Right hindlimb (tissue), 1 donor: ENCODE measurements at regions not wholly inside any gene's neighbourhood (a gene's known extent, or its start where the extent isn't known, plus 50 kb on each side); places are given as distances from the start of the nearest gene placed in this dataset.
A peak's percentile ranks its signal among the peaks of the same experiment; 100 is the strongest.

Experiments used
- DNase-seq: peaks from one replicate; pipeline ENCODE4 v3.0.0-alpha.2; 2018

DNA sequence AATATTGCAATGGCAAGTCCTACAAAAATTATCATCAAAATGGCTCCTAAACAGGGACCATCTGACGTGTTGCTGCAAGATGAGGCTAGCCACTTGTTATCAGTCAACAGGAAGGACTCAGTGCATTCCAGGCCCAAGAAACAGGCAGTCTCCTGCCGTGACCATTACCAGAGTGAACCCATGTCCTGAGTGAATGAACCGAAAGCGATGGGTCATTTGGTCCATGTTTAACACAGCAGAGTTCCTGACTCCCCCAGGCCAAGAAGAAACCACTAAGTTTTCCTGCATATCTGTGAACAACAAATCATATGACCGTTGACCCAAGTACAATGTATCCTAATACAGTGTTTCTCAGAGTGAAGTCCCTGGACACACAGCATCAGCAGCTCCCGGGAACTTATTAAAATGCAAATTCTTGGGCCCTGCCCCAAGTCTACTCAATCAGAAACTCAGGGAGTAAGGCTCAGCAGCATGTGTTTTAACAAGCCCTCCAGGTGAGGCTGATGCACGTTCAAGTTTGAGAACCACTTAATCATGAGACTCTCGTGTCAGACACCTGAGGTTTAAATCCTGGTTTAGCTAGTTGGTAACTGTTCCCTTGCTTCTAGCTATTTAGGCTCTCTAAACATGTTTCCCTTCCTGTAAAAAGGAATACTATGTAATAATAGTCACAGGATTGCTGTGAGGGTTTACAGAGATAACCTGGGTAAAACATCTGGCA lies 429.4 kb upstream of the MAF start:
- DNase-seq = no peak

DNA sequence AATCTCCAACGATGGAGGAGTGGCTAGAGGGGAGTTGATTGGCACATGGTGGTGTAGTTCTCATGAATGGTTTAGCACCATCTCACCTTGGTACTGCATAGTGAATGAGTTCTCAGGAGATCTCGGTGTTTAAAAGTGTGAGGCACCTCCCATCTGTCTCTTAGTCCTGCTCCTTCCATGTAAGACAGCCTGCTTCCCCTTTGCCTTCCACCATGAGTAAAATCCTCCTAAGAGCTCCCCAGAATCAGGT lies 428.8 kb upstream of the MAF start:
- DNase-seq = no peak

DNA sequence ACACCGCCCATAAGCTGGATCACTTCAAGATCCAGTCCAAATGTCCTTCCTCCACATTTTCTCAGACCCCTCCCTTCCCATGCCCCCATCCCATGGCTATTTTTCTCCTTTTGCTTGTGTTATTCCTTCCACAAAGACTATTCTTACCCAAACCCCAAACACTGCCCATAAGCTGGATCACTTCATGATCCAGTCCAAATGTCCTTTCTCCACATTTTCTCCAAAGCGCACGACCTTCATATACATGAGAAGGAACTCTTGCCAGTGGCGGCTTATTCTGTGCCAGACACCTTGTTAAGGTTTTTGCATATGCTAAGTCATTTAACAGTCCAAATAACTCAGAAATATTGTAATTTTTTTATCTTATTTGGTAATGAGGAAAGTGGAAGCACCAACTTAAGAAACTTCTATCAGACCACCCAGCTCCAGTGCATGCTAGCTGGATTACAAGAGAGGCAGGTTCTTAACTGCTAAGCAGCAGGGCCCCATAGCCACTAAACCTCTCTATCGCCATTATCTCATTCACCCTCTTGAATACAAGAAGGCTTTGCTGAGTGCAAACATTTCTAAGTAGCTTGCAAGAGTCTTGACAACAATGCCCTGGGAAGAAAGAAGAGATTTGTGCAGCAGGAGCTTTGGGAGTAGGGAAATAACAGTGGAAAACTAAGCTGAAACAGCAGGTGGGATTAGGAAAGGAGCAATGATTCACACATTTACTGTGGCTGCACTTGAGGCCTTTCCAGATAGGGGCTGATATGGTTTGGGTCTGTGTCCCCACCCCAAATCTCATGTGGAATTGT lies 428.2 kb upstream of the MAF start:
- no peak for DNase-seq

DNA sequence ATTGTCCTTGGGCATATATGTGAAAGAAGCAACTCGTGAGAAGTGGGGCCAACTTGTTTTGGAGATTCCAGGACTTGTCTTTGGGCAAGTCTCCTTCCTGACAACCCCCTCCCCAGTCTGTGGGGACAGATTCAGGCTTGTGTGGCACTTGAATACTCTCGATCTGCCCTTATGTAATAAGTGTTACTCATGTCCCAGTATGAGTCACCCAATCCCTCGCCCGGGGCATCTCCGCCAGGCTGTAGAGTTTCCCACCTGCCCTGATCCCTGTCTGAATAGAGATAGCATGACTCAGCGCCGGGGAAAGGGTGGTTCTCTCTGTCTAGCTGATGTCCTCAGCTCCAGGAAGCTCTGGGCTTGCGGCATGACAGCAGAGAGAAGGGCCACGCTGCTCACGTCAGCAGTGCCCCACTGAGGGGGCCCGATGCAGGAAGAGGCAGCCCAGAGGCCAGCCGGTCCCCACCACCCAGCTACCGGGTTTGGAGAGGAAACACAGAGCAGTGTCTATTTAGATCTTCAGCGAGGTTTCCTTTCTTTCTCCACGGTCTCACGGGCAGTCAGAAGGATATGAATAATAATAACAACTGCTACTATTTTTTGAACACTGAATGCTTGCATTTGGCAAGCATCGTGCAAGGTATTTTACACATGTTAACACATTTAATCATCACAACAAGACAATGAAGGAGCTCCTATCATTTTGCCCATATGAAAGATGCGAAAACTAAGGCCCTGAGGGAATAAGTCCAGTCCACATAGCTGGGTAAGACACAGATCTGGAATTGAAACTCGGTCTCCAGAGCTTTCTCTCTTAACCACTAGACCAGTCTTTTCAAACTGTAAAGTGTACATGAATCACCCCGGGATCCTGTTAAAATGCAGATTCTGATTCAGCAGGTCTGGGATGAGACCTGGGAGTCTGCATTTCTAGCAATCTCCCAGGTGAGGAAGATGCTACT lies 426.7 kb upstream of the MAF start:
- peak; percentile 54 for DNase-seq

DNA sequence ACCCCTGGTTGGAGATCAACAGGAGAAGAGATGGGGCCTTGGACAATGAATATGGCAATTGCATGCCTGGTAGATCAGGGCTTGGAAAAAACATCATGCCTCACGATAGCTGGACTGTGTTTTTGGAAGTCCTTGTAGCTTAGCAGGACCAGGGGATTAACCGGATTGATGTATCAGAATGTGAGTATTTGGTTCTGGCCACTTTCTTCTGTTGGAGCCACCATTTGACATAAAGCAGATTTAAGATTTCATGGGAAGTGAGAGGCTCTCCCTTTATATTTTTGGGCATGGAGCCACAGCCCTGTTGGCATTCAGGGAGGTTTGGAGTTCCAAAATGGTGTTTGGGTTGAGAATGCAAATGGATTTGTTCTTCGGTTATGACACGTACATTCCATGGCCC lies 424.7 kb upstream of the MAF start:
- peak; percentile 29 for DNase-seq

DNA sequence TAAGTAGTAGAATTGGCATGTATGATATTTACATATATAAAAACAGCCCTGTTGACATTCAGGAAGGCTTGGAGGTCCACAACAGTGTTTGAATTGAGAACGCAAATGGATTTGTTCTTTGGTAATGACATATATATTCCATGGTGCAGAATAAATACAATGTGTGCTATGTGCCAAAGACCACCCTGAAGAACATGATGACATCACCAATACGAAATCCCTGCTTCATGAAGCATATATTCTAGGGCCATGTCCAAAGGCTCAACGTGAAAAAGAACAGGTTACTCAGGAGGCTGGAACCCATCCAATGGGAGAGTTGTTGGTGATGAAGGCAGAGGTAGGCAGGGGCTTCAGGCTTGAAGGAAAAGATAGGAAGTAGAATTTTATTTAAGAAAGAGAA lies 423.9 kb upstream of the MAF start:
- DNase-seq = no peak

DNA sequence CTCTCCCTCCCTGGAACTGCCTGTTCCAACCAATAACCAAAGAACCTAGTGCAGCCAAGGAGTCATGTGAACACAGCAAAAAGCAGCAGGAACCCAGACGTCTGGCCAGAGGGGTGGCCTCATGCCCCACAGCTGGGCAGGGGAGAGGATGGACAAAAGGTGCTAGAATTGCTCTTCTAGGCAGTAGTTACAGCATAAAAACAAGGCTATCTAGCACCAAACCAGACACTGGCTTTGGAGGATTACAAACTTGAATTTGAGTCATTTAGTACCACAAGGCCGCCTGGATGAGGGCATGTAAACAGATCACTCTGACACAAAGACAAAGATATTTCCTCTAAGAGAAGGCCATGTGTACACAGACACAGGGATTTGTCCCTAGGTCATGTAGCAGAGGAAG lies 423.3 kb upstream of the MAF start:
- DNase-seq = no peak

DNA sequence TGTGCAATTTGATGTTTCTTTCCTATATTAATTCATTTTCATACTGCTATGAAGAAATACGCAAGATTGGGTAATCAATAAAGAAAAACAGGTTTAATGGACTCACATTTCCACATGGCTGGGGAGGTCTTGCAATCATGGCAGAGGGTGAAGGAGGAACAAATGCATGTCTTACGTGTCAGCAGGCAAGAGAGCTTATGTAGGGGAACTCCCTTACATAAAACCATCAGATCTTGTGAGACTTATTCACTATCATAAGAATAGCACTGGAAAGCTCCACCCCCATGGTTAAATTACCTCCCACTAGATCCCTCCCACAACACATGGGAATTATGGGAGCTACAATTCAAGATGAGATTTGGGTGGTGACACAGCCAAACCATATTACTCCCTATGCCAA lies 418.9 kb upstream of the MAF start:
- DNase-seq = no peak

DNA sequence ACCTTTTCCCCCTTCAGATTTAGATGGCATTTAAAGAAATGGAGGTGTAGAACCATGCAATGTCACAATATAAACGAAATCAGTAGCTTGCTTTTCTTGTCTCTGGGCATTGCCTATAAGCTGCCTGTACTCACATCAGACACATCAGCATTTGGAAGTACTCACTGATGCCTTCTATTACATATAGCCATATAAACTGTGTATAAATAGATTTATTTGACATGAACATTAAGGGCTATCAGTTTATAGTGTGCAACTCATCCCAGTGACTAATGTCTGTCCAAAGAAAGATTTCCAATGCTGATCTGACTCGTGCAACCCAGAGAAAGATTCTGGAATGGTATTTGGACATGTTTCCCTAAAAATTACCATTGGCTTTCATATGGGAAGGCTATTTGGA lies 417.9 kb upstream of the MAF start:
- no peak for DNase-seq

DNA sequence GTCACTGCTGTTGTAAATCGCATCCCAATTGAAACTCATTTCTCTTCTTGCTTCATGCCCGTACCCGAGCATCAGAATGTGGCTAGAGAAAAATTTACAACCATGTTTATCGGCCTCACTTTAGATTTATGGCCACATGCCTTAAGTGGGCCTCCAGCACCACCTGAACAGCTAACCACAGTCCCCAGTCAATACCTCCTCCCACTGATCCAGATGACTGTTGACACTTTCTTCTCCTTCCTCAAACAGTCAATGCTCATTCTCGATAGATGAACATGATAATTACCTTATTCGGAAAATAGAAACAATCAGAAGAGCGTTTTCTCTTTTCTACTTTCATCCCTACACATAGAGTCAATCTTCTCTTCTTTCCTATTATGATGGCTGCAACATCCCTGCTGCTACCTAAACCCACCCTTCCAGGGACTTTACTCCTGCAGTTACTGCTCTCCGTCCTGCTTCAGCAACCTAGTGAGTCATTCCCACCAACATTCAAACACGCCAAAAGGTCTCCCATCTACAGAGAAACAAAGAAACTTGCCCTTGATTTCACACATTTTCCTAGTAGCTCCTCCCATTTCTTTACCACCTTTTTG lies 416.3 kb upstream of the MAF start:
- DNase-seq = no peak

DNA sequence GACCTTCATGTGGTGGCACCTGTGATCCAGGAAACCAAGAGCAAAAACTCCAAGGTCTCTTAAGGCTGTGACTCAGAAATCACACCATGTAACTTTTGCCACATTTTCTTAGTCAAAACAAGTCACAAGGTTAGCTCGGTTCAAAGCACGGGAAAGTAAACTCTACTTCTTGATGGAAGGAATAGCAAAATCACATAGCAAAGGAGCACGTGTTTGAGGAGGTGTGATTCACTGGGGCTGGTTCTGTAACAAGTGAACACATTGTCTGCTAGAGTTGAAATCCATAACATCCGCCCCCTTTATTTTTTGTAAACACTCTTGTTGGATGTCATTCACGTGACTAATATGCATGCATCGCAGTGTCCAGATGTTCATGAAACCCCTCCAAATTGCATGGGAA lies 415.0 kb upstream of the MAF start:
- no peak for DNase-seq

DNA sequence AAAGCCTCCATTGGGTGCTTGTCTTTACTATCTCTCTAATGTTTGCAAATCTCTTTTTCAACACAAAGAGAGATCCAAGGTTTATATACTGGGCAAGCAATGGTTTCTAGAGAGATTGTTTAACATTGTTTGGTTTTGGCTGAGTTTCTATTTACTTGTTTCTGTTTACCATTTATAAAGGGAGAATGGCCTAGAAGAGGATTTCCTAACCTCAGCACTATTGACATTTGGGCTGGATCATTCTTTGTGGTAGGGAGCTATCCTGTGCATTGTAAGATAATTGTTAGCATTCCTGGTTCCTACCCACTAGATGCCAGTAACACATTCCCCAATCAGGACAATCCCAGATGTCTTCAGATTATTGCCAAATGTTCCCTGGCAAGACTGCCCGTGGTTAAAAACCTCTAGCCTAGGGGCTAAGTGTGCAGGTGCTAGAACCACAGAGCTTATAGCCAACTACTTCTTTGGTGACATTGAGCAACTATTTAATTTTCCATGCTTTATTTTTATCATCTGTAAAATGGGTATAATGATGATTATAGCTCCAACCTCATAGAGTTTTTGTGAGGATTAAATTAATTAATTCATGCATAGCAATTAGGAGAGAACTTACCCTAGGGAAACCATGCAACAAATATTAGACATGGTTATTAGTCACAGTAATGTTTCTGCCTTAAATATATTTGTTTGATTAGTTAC lies 413.9 kb upstream of the MAF start:
- DNase-seq = no peak

DNA sequence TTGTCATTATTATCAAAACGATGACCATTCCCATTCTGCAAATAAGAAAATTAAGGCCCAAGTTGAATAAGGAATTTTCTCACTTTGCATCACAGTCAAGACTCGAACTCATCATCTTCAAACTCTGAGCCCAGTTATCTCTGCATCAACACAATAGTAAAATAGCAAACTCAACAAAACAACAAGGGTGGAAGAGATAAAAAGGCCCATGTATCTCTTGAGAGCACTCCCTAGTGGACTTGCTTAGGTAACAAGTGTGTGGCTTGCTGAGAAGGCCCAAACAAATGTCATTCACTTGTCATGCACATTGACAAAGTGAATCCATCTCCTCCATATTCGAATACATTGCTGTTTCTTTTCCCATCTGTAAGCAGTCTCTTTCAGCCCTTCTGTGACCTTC lies 412.0 kb upstream of the MAF start:
- no peak for DNase-seq

DNA sequence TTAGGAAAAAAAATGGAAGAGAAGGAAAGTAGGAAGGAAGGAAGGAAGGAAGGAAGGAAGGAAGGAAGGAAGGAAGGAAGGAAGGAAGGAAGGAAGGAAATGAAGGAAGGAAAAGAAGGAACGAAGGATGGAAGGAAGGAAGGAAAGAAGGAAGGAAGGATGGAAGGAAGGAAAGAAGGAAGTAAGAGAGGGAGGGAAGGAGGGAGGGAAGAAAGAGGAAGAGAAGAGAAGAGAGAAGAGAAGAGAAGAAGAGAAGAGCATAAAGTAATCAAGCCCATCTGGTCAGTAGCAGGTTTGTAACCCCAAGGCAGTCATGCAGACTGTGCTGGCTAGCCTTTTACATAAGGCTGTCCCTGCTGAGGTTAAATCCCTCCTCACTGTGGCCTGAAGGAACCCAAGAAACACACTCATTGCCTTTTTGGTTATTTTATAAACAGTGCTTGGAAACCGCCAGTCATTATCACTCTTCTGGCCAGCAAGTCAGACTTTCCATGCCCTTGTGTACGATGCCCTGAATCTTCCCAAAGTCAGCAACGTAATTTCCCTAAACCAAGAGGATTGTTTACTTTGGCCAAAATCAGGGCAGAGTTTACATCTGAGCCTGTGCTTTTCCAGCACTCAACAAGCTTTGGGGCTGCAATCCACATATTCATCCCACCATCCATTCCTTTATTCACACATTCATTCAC lies 409.6 kb upstream of the MAF start:
- DNase-seq = peak; percentile 34

DNA sequence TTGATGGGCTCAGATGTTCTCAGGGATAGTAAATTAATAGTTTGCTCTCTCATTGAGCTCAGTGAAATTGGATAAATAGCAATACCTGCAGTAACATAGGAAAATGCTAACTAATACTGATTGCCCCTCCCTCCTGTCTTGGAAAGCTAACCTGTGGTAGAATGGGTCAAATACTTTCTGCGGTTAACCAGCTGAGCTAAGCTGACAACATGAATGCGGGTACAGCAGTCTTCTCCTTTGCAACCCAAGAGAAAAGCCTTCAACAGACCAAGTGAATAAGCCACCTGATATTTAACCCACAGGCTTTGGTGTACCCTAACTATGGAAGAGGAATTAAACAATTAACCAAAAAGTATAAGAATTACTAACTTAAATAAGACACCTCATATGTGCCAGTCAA lies 408.3 kb upstream of the MAF start:
- DNase-seq = no peak

DNA sequence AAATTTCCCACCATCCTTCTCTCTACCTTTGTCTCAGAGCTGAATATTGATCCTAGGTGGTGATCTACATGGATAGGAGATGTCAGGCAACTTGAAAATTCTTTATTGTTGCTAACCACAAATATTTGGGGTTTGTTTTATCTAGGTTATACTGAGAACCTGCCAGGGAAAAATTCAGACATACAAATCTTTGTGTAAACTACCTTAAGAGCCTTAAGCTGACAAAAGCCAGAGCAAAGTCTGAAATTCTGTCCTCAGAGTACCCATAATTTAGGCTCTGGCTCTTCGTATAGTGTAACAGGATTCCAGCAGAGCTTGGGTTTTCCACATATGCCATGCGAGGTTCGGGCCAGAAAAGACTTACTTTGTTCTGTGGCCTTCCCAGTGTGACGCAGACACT lies 406.7 kb upstream of the MAF start:
- DNase-seq = no peak

DNA sequence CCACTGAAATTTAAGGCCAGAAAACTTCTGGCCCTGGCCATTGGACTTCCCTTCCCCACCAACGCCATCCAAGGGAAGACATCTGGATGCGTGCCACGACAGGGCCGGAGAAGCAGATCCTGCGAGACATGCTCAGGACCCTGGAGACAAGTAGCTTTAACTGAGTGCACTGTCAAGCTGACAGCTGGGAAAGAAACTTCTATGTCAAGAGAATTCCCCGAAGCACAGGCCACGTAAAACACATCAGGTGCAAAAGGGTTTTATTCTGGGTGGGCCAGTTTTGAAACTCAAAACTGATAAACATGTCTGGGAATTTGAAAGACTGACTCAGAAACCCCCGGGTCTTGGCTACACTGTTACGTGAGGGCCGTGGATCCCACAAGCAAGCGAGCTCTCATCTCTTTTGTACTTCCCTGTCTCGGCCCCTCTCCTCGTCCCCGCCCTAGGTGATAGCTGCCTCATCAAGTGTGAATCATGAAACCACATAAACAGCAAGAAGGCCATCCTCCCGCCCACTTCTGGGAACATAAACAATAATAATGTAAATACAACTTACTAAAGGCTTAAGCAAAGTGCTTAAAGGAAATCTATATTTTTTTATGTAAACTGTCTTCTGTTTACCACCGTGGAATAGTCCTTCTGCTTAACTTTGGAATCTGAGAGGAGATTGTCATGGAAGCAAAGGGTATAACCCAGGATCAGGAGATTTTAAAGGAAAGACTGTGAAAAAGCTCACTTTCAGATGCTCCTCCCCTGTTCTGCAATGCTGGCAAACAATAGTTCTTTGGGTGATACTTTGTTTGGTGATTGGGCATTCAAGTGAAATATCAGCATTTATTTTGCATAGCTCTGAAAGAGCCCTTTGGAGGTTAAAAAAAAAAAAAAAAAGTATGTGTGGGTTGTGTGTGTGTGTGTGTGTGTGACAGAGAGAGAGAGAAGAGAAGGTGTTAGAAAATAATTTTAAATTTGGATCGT lies 406.0 kb upstream of the MAF start:
- DNase-seq = peak; percentile 63

DNA sequence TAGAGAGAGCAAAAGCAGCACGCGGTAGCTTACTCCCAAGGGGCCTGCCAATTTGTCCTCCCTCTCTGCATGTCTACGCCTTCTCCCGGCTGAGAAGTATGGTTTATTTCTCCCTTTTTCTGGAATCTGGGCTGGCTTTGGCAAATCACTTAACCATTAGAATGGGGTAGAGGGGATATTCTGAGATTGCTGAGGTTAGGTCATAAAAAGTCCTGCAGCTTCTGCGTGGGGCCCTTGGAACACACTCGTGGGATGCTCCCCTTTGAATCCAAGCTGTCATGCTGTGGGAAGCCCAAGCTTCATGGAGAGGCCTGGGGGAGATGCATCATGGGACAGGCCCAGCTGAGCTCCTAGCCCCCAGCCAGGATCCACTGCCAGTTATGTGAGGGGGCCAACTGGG lies 403.6 kb upstream of the MAF start:
- DNase-seq = no peak

DNA sequence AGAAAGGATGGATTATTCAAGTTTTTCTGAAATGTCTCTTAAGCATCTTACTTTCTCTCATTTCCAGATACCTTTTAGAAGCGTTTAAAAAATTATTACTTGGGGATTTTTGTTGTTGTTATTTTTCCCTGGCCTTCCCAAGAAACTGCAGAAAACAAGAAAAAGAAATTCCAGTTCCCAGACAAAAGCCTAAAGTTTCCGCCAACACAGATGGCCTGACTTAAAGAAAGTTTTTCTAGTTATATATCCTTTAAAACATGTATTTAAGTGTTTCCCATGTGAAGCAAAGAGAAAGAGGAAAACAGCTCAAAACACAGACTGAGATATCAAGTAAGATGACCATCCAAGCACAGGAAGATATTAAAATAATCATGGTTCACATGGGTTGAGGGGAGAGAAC lies 401.7 kb upstream of the MAF start:
- no peak for DNase-seq

DNA sequence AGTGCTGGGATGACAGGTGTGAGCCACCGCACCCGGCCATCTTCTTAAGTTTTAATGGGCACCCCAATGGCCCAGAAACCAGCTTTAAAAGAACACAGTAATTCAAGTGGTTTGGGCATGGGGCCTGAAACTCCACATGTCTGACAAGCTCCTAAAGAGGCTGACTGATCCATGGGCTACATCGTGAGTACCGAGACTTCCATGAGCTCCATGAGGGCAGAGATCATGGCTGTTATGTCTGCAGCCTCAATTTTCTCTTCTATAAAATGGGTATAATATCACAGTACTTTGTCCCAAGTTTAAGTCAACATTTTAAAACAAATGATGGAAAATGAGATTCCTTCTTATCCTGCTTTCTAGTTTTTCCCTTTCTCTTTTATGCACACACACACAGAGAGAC lies 397.6 kb upstream of the MAF start:
- DNase-seq = no peak

DNA sequence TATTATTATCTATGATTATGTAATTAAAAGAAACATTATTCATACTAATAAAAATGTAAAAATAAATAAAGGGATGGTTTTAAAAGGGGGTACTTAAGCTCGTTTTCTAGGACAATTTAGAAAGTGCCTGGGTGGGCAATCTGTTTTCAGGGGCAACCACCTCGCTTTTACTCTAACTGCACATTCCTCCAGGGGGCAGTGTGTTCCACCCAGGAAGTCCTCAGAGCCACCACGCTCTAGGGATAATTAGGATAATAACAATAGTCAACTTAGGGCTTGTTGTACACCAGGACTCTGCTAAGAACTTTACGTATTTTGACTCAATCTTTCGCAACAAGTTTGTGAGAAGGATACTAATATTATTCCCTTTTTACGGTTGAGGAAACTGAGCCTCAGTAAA lies 396.7 kb upstream of the MAF start:
- no peak for DNase-seq
